Astrocyte of the spinal cord (primary cell): ENCODE measurements at regions not wholly inside any gene's neighbourhood (a gene's known extent, or its start where the extent isn't known, plus 50 kb on each side); places are given as distances from the start of the nearest gene placed in this dataset.
"Not testable (repeated sequence)": the region's sequence is repeated elsewhere in the genome, so short reads cannot be mapped to it uniquely, and the experiment has no call there.

Experiments used
- DNase-seq: peaks from one replicate; pipeline ENCODE4 v3.0.0; 2011; ENCODE audit warnings: low read depth, low spot score
- H3K4me3 ChIP-seq: 2 replicates; pipeline ENCODE4 v1.5.1; 2011; ENCODE audit warnings: low read depth, mild to moderate bottlenecking, low read length, moderate library complexity
- in situ Hi-C: cut with HindIII; loops from 2 replicates; pipeline ENCODE4 v1.10.0; 2017; ENCODE audit warnings: low sequenced_read_pairs
- TF ChIP-seq, protein P1 (sequence below): IDR thresholded peaks from 2 replicates; pipeline ENCODE4 v1.5.1; 2012; ENCODE audit warnings: low read depth, mild to moderate bottlenecking, low read length, inconsistent platforms

DNA sequence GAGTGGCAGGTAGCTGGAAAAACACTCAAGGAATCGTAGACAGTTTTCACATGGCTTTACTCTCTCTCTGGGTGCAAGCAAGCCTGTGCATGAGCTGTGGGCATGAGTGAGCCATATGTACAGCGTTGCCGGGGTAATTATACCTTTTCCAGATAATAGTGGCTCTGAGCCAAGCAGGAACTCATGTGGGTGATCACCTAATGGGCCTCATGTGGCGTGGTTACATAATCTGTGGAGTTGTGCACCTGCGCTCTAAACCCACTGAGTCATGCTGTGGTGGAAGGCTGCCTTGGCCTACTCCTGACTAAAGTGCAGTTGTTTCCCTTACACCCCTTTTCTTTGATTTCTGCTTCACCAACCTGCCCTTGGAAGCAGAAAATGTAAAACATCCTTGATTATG, 1564.5 kb upstream of the PCDH10 start:
- DNase-seq: no peak
- no peak overlapping the region for H3K4me3 ChIP-seq
- in situ Hi-C loops: no loop called here
- TF ChIP-seq, protein P1, sequence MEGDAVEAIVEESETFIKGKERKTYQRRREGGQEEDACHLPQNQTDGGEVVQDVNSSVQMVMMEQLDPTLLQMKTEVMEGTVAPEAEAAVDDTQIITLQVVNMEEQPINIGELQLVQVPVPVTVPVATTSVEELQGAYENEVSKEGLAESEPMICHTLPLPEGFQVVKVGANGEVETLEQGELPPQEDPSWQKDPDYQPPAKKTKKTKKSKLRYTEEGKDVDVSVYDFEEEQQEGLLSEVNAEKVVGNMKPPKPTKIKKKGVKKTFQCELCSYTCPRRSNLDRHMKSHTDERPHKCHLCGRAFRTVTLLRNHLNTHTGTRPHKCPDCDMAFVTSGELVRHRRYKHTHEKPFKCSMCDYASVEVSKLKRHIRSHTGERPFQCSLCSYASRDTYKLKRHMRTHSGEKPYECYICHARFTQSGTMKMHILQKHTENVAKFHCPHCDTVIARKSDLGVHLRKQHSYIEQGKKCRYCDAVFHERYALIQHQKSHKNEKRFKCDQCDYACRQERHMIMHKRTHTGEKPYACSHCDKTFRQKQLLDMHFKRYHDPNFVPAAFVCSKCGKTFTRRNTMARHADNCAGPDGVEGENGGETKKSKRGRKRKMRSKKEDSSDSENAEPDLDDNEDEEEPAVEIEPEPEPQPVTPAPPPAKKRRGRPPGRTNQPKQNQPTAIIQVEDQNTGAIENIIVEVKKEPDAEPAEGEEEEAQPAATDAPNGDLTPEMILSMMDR: no peak

DNA sequence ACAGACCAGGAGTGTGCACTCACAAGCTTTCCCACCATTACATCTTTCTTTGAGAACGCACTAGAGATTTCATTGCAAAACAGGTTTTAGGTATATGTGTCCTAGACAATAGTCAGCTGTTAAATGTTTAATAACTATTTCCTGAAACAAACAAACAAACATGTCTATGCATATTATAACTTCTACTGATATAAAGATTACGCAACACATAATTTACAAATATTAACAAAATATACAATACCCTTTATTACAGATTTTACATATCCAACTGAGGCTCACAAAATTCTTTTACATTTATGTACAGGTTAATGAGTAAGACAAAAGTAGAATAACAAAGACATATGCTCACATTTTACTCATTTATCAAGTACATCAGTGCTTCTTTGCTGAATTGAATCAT, 1554.0 kb upstream of the PCDH10 start:
- DNase-seq: no peak
- in situ Hi-C loops: no loop called here
- no peak overlapping the region for H3K4me3 ChIP-seq
- TF ChIP-seq, protein P1: no peak

DNA sequence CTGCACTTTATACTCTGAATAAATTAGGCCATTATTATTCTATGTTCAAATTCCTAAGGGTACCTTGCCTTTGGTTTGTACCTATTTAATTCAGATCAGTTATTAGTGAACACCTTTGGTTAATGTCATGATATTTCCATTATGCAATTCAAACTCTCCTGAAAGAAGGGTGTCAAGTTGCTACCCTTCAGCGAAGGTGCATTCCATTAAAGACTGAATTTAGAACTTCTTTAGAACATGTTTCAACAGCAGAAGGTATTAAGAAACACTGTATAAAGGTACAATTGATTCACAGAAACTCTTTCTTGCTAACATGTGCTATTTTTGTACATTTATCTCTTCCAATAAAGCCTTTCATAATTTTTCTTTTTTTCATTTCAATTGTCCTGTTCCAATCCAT, 1545.4 kb upstream of the PCDH10 start:
- H3K4me3 ChIP-seq: no peak overlapping the region
- TF ChIP-seq, protein P1: no peak
- no peak for DNase-seq
- in situ Hi-C loops: no loop called here

DNA sequence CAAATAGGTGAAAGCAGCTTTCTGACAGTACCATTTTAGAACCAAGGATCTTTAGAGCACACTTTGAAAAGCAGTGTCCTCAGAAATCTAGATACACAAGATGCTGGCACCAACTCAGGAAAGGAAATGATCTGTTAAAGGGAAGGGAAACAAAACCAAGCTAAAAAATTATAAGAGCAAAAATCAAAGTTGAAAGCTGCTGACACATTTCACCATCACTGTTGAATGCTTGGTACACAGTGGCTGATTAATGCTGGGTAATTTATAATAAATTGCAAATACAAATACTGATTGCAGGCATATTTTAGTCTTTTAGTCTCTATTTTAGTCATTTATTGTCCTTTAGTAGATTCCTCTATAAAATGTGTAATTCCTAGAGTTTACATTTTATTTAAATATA, 1540.1 kb upstream of the PCDH10 start:
- TF ChIP-seq, protein P1: no peak
- in situ Hi-C loops: no loop called here
- DNase-seq: no peak
- no peak overlapping the region for H3K4me3 ChIP-seq

DNA sequence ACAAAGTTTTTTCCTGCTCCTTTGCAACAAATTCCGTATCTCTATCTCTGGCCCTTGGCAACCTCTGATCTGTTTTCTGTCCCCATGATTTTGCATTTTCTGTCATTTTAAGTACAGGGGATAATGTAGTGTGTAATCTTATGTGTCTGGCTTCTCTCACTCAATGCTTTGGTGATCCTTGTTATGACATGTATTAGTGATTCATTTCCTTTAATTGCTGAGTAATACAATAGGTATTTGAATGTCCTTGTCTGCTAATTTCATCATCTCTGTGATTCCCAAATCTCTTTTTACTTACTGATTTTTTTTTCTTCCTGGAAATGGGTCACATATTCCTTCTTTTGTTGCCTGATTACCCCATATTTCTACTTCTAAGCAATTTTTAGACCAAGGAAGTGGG, 1538.6 kb upstream of the PCDH10 start:
- in situ Hi-C loops, H3K4me3 ChIP-seq: not testable (repeated sequence)
- DNase-seq: peak; percentile 52

DNA sequence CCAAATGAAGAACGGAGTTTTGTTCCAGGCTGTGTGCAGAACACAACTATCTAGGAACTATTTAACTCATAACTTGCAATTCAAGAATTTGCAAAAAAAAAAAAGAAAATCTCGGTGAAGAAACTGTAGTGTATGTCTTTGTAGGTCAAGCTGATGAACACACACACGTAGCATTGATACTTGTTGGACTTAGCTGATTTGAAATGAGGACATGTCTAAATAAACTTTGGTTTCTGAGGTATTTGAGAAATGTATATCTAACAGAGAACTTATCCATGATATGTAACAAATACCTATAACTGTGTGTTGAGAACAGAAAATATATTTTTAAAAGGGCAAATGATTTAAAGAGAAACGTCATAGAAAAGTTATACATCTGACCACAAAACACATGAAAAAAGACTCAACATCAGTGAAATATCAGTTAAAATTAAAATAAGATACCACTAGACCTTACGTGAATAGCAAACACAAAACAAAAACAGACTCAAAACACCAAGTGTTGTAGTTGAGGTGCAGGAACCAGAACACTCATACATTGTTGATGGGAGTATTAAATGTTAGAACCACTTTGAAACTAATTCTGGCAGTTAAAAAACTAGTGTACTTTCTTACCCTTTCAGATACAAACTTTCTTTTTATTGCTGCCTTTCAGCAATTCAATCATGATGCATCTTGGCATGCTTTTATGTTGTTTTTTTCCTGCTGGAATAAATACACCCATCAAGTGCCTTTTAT, 1535.8 kb upstream of the PCDH10 start:
- no peak overlapping the region for H3K4me3 ChIP-seq
- no peak for DNase-seq
- in situ Hi-C loops: no loop called here
- TF ChIP-seq, protein P1: no peak

DNA sequence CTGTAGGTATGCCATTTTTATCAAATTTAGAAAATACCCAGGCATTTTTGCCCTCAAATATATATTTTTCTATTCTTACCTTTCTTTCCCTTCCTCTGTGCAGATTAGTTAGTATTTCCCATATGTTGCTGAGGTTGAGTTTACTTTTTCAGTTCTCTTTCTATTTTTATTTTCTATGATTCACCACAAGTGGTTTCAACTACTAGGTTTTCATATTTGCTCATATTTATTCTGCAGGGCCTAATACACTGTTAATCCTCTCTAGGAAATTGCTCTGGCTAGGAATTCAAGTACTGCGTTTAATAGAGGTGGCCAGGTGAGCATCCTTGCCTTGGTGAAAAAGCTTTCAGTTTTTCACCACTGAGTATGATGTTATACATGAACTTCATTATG, 1535.3 kb upstream of the PCDH10 start:
- in situ Hi-C loops: no loop called here
- DNase-seq: no peak
- no peak overlapping the region for H3K4me3 ChIP-seq
- TF ChIP-seq, protein P1: no peak
